SK-N-MC (cell line): ENCODE measurements at regions not wholly inside any gene's neighbourhood (a gene's known extent, or its start where the extent isn't known, plus 50 kb on each side); places are given as distances from the start of the nearest gene placed in this dataset.
"Not testable (repeated sequence)": the region's sequence is repeated elsewhere in the genome, so short reads cannot be mapped to it uniquely, and the experiment has no call there.

Source experiments
- EZH2 ChIP-seq: fragments of 200-600 bp; sonication (generic); IDR thresholded peaks from one replicate; pipeline ENCODE4 v1.6.1; 2017; ENCODE audit warnings: antibody characterized with exemption
- FOXP2 ChIP-seq: optimal IDR thresholded peaks from 2 replicates; pipeline ENCODE3; 2011; ENCODE audit warnings: mild to moderate bottlenecking, moderate library complexity; ENCODE audit not compliant: insufficient read depth; ENCODE audit errors: extremely low read length, control extremely low read depth
- POLR2AphosphoS5 ChIP-seq: IDR thresholded peaks from 2 replicates; pipeline ENCODE4 v1.6.1; 2012; ENCODE audit warnings: mild to moderate bottlenecking, low read depth, low read length, borderline replicate concordance

DNA sequence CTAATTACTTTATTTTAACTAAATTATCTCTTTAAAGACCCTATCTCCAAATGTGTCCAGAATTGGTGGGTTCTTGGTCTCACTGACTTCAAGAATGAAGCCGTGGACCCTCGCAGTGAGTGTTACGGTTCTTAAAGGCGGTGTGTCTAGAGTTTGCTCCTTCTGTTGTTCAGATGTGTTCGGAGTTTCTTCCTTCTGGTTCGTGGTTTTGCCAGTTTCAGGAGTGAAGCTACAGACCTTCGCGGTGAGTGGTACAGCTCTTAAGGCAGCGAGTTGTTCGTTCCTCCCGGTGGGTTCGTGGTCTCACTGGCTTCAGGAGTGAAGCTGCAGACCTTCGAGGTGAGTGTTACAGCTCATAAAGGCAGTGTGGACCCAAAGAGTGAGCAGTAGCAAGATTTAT lies 77.5 kb upstream of the RGS1 start:
- not testable (repeated sequence) for TF ChIP-seq EZH2, POLR2AphosphoS5, FOXP2
